Tongue (tissue), 1 donor: ENCODE measurements at regions not wholly inside any gene's neighbourhood (a gene's known extent, or its start where the extent isn't known, plus 50 kb on each side); places are given as distances from the start of the nearest gene placed in this dataset.
"Not testable (repeated sequence)": the region's sequence is repeated elsewhere in the genome, so short reads cannot be mapped to it uniquely, and the experiment has no call there.

Source experiments
- DNase-seq: peaks from one replicate; pipeline ENCODE4 v3.0.0-alpha.2; 2015

GRCh38 chr4:23947826-23948225, 58.0 kb upstream of the PPARGC1A start:
- no peak for DNase-seq

- no peak for DNase-seq
Observed at GRCh38 chr4:23946299-23946698, 56.5 kb upstream of the PPARGC1A start.

- DNase-seq: no peak
Observed at GRCh38 chr4:23945451-23946017, 55.7 kb upstream of the PPARGC1A start.

- not testable (repeated sequence) for DNase-seq
Observed at GRCh38 chr4:23944556-23944955, 54.7 kb upstream of the PPARGC1A start.

- DNase-seq: no peak
Observed at GRCh38 chr4:23943478-23943877, 53.6 kb upstream of the PPARGC1A start.

DNA sequence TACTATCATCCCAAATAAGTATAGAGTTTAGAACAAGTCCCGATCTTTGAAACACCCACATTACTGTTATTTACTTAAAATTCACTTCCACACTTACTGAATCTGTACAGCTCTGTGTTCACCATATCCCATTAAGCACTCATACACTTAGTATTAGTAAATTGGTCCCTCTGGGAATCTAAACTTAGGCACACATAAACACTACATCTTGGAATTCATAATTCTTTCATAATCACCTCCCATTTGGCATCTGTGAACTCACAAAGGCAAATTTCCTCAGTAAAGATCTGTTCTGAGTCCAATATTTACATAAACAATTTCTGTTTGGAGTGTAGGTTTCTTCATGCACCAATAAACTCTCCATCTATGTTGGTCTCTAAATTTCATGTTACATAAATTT, 52.6 kb upstream of the PPARGC1A start:
- DNase-seq: no peak
